H1 (cell line): ENCODE measurements at regions not wholly inside any gene's neighbourhood (a gene's known extent, or its start where the extent isn't known, plus 50 kb on each side); places are given as distances from the start of the nearest gene placed in this dataset.

ENCODE experiments used
- CTCF ChIA-PET: fragments of 300-600 bp; sonication (Branson Sonifier 250); formaldehyde crosslinking; loops from one replicate; lab custom pipeline; 2021; ENCODE audit not compliant: partially characterized antibody; lab: Charles Lee
- POLR2A ChIA-PET: fragments of 300-600 bp; sonication (Branson Sonifier 250); formaldehyde crosslinking; loops from one replicate; lab custom pipeline; 2021; ENCODE audit warnings: inconsistent platforms; ENCODE audit not compliant: partially characterized antibody; lab: Charles Lee
- DNase-seq, 2 experiments: peaks; one replicate each; pipeline versions ENCODE4 v3.0.0 to v3.0.0-alpha.2; 2010 to 2022; ENCODE audit warnings: low spot score in 2 of 2, low read depth in 1 of 2, mixed read lengths in 1 of 2
- FAIRE-seq: peaks from 2 replicates; lab custom pipeline; 2011; peaks lifted over from hg19 to GRCh38; lab: Jason Lieb, UNC
- H2AFZ ChIP-seq: 2 replicates; pipeline ENCODE4 v1.8.1; 2012; ENCODE audit warnings: low read length, inconsistent platforms
- H2AK5ac ChIP-seq: 2 replicates; pipeline ENCODE4 v1.6.1; 2013; ENCODE audit warnings: low read depth, low read length
- H2BK120ac ChIP-seq: replicated peaks from 2 replicates; pipeline ENCODE3; 2013; ENCODE audit warnings: low read depth, low read length, inconsistent platforms
- H2BK12ac ChIP-seq: 2 replicates; pipeline ENCODE4 v1.6.1; 2013; ENCODE audit warnings: low read depth, low read length
- H2BK15ac ChIP-seq: 2 replicates; pipeline ENCODE4 v1.6.1; 2013; ENCODE audit warnings: low read length
- H2BK20ac ChIP-seq: 2 replicates; pipeline ENCODE4 v1.6.1; 2013; ENCODE audit warnings: low read length
- H2BK5ac ChIP-seq: 2 replicates; pipeline ENCODE4 v1.6.1; 2013; ENCODE audit warnings: low read depth, low read length
- H3K14ac ChIP-seq: 2 replicates; pipeline ENCODE4 v1.6.1; 2013; ENCODE audit warnings: inconsistent platforms; ENCODE audit not compliant: insufficient read length
- H3K18ac ChIP-seq: 2 replicates; pipeline ENCODE4 v1.6.1; 2013; ENCODE audit warnings: low read length; ENCODE audit errors: extremely low read depth
- H3K23ac ChIP-seq: 2 replicates; pipeline ENCODE4 v1.6.1; 2013; ENCODE audit warnings: inconsistent platforms; ENCODE audit not compliant: insufficient read length
- H3K23me2 ChIP-seq: 2 replicates; pipeline ENCODE4 v1.6.1; 2013; ENCODE audit warnings: low read depth, low read length
- H3K27ac ChIP-seq: 2 replicates; pipeline ENCODE4 v1.6.1; 2011; ENCODE audit warnings: low read depth, low read length, inconsistent platforms
- H3K27me3 ChIP-seq, 4 experiments: replicated peaks in 1 of 4; 1 replicate in 1 of 4; 2 replicates in 3 of 4; pipeline versions ENCODE4 v1.6.1 to v1.8.1; 2011 to 2013; ENCODE audit warnings: low read length in 3 of 4, mild to moderate bottlenecking in 3 of 4, inconsistent platforms in 2 of 4, mixed read lengths in 2 of 4, moderate library complexity in 1 of 4; ENCODE audit not compliant: control insufficient read depth in 3 of 4, insufficient read depth in 3 of 4; ENCODE audit errors: extremely low read depth in 1 of 4
- H3K36me3 ChIP-seq, 4 experiments: 2 replicates each; pipeline versions ENCODE4 v1.6.1 to v1.8.1; 2011 to 2013; ENCODE audit warnings: mild to moderate bottlenecking in 4 of 4, low read length in 3 of 4, moderate library complexity in 2 of 4, control low read depth in 1 of 4, inconsistent platforms in 1 of 4; ENCODE audit not compliant: insufficient read depth in 4 of 4, control insufficient read depth in 2 of 4
- H3K4ac ChIP-seq: replicated peaks from 2 replicates; pipeline ENCODE3; 2013; ENCODE audit warnings: low read length, low read depth, mixed read lengths, inconsistent platforms; ENCODE audit not compliant: insufficient read length
- H3K4me1 ChIP-seq, 4 experiments: replicated peaks in 1 of 4; 1 replicate in 1 of 4; 2 replicates in 3 of 4; pipeline versions ENCODE4 v1.6.1 to v1.8.1; 2011 to 2013; ENCODE audit warnings: low read length in 3 of 4, inconsistent platforms in 2 of 4, mixed read lengths in 1 of 4; ENCODE audit not compliant: insufficient read depth in 4 of 4, control insufficient read depth in 3 of 4
- H3K4me2 ChIP-seq, 2 experiments: 2 replicates each; pipeline versions ENCODE4 v1.6.1 to v1.8.1; 2011 to 2013; ENCODE audit warnings: low read depth in 2 of 2, low read length in 2 of 2, control low read depth in 1 of 2, inconsistent platforms in 1 of 2, mild to moderate bottlenecking in 1 of 2; ENCODE audit not compliant: insufficient read depth in 1 of 2
- H3K4me3 ChIP-seq, 4 experiments: fragments of 200-600, 300-600 bp in 1 of 4; sonication (generic), shearing (Covaris generic), sonication (Bioruptor Twin) in 1 of 4; 2 replicates each; pipeline versions ENCODE4 v1.5.1 to v1.8.1; 2011 to 2016; ENCODE audit warnings: low read length in 4 of 4, low read depth in 3 of 4, control low read depth in 2 of 4, inconsistent platforms in 2 of 4, mild to moderate bottlenecking in 2 of 4, mixed read lengths in 1 of 4, moderate library complexity in 1 of 4; ENCODE audit not compliant: insufficient read depth in 2 of 4; ENCODE audit errors: extremely low read depth in 1 of 4
- H3K56ac ChIP-seq: replicated peaks from 2 replicates; pipeline ENCODE3; 2013; ENCODE audit warnings: low read depth, mild to moderate bottlenecking, mixed read lengths, low read length, inconsistent platforms; ENCODE audit not compliant: insufficient read length
- H3K79me1 ChIP-seq: 2 replicates; pipeline ENCODE4 v1.6.1; 2013; ENCODE audit warnings: low read depth, low read length, control low read depth
- H3K79me2 ChIP-seq, 2 experiments: 2 replicates each; pipeline versions ENCODE4 v1.6.1 to v1.8.1; 2012 to 2013; ENCODE audit warnings: low read length in 2 of 2, mild to moderate bottlenecking in 2 of 2, inconsistent platforms in 1 of 2; ENCODE audit not compliant: insufficient read depth in 2 of 2, control insufficient read depth in 1 of 2
- H3K9ac ChIP-seq, 4 experiments: replicated peaks in 1 of 4; 1 replicate in 1 of 4; 2 replicates in 3 of 4; pipeline versions ENCODE4 v1.6.1 to v1.8.1; 2011 to 2013; ENCODE audit warnings: low read depth in 3 of 4, low read length in 3 of 4, control low read depth in 2 of 4, mild to moderate bottlenecking in 2 of 4, moderate library complexity in 2 of 4, inconsistent platforms in 1 of 4; ENCODE audit errors: extremely low read depth in 1 of 4
- H3K9me3 ChIP-seq, 2 experiments: 2 replicates each; pipeline versions ENCODE4 v1.6.1 to v1.8.1; 2012 to 2013; ENCODE audit warnings: mild to moderate bottlenecking in 2 of 2, moderate library complexity in 2 of 2, control low read depth in 1 of 2, inconsistent platforms in 1 of 2, low read depth in 1 of 2, low read length in 1 of 2, mixed read lengths in 1 of 2; ENCODE audit not compliant: insufficient read depth in 2 of 2
- H4K20me1 ChIP-seq, 2 experiments: replicated peaks in 1 of 2; 2 replicates each; pipeline versions ENCODE3 to v1.8.1; 2011 to 2013; ENCODE audit warnings: inconsistent platforms in 2 of 2, low read length in 2 of 2, mild to moderate bottlenecking in 1 of 2; ENCODE audit not compliant: insufficient read depth in 2 of 2, control insufficient read depth in 1 of 2
- H4K5ac ChIP-seq: 2 replicates; pipeline ENCODE4 v1.6.1; 2013; ENCODE audit warnings: low read length, low read depth, mixed read lengths, inconsistent platforms; ENCODE audit not compliant: insufficient read length
- H4K8ac ChIP-seq: 2 replicates; pipeline ENCODE4 v1.8.0; 2013; ENCODE audit warnings: mild to moderate bottlenecking, moderate library complexity, low read length, inconsistent platforms; ENCODE audit not compliant: insufficient read depth; ENCODE audit errors: extremely low read depth
- H4K91ac ChIP-seq: replicated peaks from 2 replicates; pipeline ENCODE3; 2013; ENCODE audit warnings: low read length, mixed read lengths, inconsistent platforms; ENCODE audit not compliant: insufficient read length
- BCL11A ChIP-seq, 2 experiments: IDR thresholded peaks; one replicate each; pipeline ENCODE4 v1.6.1; 2011; ENCODE audit warnings: low read depth in 2 of 2, low read length in 2 of 2, mild to moderate bottlenecking in 2 of 2
- CBX5 ChIP-seq: fragments of 300-800, 300-1000 bp; sonication (generic); IDR thresholded peaks from 2 replicates; pipeline ENCODE4 v1.7.1; 2016; ENCODE audit warnings: antibody characterized with exemption, low read length, low read depth
- CTBP2 ChIP-seq: IDR thresholded peaks from 2 replicates; pipeline ENCODE4 v1.7.0; 2011; ENCODE audit warnings: borderline replicate concordance, mild to moderate bottlenecking, moderate library complexity, mixed read lengths, low read length; ENCODE audit not compliant: insufficient read depth, insufficient read length
- POU5F1 ChIP-seq: IDR thresholded peaks from 2 replicates; pipeline ENCODE4 v1.6.1; 2011; ENCODE audit warnings: low read depth, mild to moderate bottlenecking, low read length, moderate library complexity
- RXRA ChIP-seq: IDR thresholded peaks from 2 replicates; pipeline ENCODE4 v1.6.1; 2011; ENCODE audit warnings: low read depth, mild to moderate bottlenecking, low read length, moderate library complexity; ENCODE audit not compliant: insufficient read depth
- SP2 ChIP-seq: IDR thresholded peaks from 2 replicates; pipeline ENCODE4 v1.6.1; 2012; ENCODE audit warnings: mild to moderate bottlenecking, low read length, inconsistent platforms
- SRF ChIP-seq: IDR thresholded peaks from 2 replicates; pipeline ENCODE4 v1.6.1; 2011; ENCODE audit warnings: mild to moderate bottlenecking, low read depth, low read length, moderate library complexity
- WGBS, 2 experiments: shearing (Covaris generic) in 1 of 2; methylation state at CpG; one replicate each; pipeline versions ENCODE4 v1.1.6 to v1.1.7; 2013 to 2015; ENCODE audit warnings: low lambda C conversion rate in 2 of 2, mixed read lengths in 2 of 2, inconsistent platforms in 1 of 2, low coverage in 1 of 2, missing lambda C conversion rate in 1 of 2; ENCODE audit not compliant: insufficient replicate concordance in 2 of 2, insufficient coverage in 1 of 2, insufficient read length in 1 of 2; ENCODE audit errors: extremely low coverage in 1 of 2, missing lambda C conversion rate in 1 of 2; 5-methylcytosine and 5-hydroxymethylcytosine counted together

DNA sequence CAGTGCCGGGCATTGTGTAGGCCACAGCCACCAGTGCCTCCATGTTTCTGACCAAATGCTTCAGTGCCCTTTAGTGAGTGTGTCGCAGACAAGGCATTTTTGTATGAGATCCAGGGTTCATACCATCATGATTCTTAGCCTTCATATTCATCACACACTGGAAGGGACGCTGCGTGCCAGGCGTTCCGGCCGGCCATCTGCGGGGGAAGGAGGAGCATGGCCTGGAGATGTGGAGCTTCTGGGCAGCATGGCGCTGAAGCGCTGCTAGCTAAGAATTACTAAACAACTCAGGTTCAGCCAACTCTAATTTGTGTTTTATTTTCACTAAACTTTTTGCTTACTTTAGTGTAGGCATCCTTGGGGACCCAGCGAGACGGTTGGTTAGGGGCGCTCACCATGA, 111.4 kb upstream of the EXOC2 start:
- H4K5ac ChIP-seq = no peak overlapping the region
- H3K9me3 ChIP-seq = no peaks in the 10 kb centered on the region; a peak in 1 of 4 replicates
- H3K79me1 ChIP-seq = no peaks in the 10 kb centered on the region
- H3K56ac ChIP-seq = no peak overlapping the region
- H2BK120ac ChIP-seq = no peak overlapping the region
- CTCF ChIA-PET = interaction anchor here (0.6 to 1.3 kb wide), 2 partner anchors 11 to 13 kb away, joined by 3 to 5 read pairs; no protein-coding TSS in a partner anchor
- H4K8ac ChIP-seq = no peak overlapping the region
- H3K4me1 ChIP-seq = peaks cover 0 to 8% (median 2%) of the 10 kb centered on the region in 4 experiments; a peak in 1 of 7 replicates
- H2BK20ac ChIP-seq = no peak overlapping the region
- no peak overlapping the region for H2BK15ac ChIP-seq
- no peak overlapping the region for H2BK5ac ChIP-seq
- no peaks in the 10 kb centered on the region for H3K79me2 ChIP-seq
- no peak overlapping the region for H3K27ac ChIP-seq
- no peaks in the 10 kb centered on the region; a peak in 1 of 7 replicates for H3K27me3 ChIP-seq
- no peak overlapping the region for H4K91ac ChIP-seq
- 97% methylated on average over 13 of the region's 13 CpGs; no CpG with 5 or more reads in 1 of the 2 experiments for WGBS, 2 experiments
- H2AK5ac ChIP-seq = no peak overlapping the region
- H2BK12ac ChIP-seq = no peak overlapping the region
- DNase-seq (no peak), FAIRE-seq (no peak)
- no peaks in the 10 kb centered on the region for H3K23me2 ChIP-seq
- no peak overlapping the region for H3K4me2 ChIP-seq
- no peaks in the 10 kb centered on the region for H4K20me1 ChIP-seq
- H3K18ac ChIP-seq = no peak overlapping the region
- H3K4me3 ChIP-seq = no peak overlapping the region
- no peak overlapping the region for H3K14ac ChIP-seq
- no peaks in the 10 kb centered on the region for H3K36me3 ChIP-seq
- H3K9ac ChIP-seq = no peak overlapping the region
- POLR2A ChIA-PET = no interaction called here
- H3K23ac ChIP-seq = no peak overlapping the region
- no peak overlapping the region for H2AFZ ChIP-seq
- no peak overlapping the region for H3K4ac ChIP-seq
- TF ChIP-seq CTBP2 (no peak), BCL11A (IDR thresholded peaks at IDR 0.05; ENCODE audit: low read depth in 2 of 2, low read length in 2 of 2) (no peak), SRF (no peak), POU5F1 (no peak), SP2 (no peak), RXRA (no peak), CBX5 (no peak)
